ENCODE measurements at regions not wholly inside any gene's neighbourhood (a gene's known extent, or its start where the extent isn't known, plus 50 kb on each side); places are given as distances from the start of the nearest gene placed in this dataset.

DNA sequence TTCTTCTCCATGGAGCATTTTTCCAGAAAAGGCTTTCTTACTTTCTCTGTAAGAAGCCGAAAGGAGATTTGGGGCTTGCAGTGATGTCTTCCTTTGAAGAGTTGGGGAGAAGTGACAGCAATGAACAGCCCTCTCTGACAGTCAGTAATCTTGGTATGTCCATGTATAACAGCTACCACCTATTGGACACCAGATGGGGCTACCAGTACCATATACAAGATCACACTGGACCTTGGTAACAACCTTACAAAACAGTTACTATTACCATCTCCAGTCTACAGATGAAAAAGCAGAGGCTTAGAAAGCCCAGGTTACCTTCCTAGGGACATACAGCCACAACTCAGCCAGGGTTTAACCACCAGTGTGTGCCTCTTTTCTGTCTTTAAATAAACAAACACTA is 272.7 kb upstream of the TRPC7 start:
- TF ChIP-seq, protein P1, sequence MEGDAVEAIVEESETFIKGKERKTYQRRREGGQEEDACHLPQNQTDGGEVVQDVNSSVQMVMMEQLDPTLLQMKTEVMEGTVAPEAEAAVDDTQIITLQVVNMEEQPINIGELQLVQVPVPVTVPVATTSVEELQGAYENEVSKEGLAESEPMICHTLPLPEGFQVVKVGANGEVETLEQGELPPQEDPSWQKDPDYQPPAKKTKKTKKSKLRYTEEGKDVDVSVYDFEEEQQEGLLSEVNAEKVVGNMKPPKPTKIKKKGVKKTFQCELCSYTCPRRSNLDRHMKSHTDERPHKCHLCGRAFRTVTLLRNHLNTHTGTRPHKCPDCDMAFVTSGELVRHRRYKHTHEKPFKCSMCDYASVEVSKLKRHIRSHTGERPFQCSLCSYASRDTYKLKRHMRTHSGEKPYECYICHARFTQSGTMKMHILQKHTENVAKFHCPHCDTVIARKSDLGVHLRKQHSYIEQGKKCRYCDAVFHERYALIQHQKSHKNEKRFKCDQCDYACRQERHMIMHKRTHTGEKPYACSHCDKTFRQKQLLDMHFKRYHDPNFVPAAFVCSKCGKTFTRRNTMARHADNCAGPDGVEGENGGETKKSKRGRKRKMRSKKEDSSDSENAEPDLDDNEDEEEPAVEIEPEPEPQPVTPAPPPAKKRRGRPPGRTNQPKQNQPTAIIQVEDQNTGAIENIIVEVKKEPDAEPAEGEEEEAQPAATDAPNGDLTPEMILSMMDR (tag by site-specific recombination; IDR thresholded peaks at IDR 0.05), result no peak
- TF ChIP-seq, protein P2, sequence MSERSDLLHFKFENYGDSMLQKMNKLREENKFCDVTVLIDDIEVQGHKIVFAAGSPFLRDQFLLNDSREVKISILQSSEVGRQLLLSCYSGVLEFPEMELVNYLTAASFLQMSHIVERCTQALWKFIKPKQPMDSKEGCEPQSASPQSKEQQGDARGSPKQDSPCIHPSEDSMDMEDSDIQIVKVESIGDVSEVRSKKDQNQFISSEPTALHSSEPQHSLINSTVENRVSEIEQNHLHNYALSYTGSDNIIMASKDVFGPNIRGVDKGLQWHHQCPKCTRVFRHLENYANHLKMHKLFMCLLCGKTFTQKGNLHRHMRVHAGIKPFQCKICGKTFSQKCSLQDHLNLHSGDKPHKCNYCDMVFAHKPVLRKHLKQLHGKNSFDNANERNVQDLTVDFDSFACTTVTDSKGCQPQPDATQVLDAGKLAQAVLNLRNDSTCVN (tag by site-specific recombination; optimal IDR thresholded peaks at IDR 0.05), result no peak
- TF ChIP-seq MYNN (tag by site-specific recombination; IDR thresholded peaks at IDR 0.05; ENCODE audit: borderline replicate concordance), result no peak

Data from HEK293 (cell line).